NB4 (cell line): ENCODE measurements at regions not wholly inside any gene's neighbourhood (a gene's known extent, or its start where the extent isn't known, plus 50 kb on each side); places are given as distances from the start of the nearest gene placed in this dataset.

ENCODE experiments used
- DNase-seq: peaks from one replicate; pipeline ENCODE4 v3.0.0; 2010; ENCODE audit warnings: low read depth
- H3K4me3 ChIP-seq: one replicate; pipeline ENCODE4 v1.5.1; 2011; ENCODE audit warnings: mild to moderate bottlenecking, low read depth, low read length, moderate library complexity
- CTCF ChIP-seq: IDR thresholded peaks from one replicate; pipeline ENCODE4 v1.5.1; 2012; ENCODE audit warnings: low read depth, low read length
- MAX ChIP-seq: IDR thresholded peaks from 2 replicates; pipeline ENCODE4 v1.6.1; 2011; ENCODE audit warnings: low read depth, low read length
- MYC ChIP-seq: IDR thresholded peaks from 2 replicates; pipeline ENCODE4 v1.6.1; 2011; ENCODE audit warnings: low read depth, low read length
- POLR2A ChIP-seq: IDR thresholded peaks from 2 replicates; pipeline ENCODE4 v1.6.1; 2011; ENCODE audit warnings: mild to moderate bottlenecking; ENCODE audit not compliant: insufficient read length; ENCODE audit errors: extremely low read depth

GRCh38 chr4:135268369-135268768 lies 1066.8 kb upstream of the PABPC4L start:
- no peak for DNase-seq
- TF ChIP-seq CTCF (no peak), MAX (no peak), MYC (no peak), POLR2A (no peak)
- H3K4me3 ChIP-seq: no peak overlapping the region

- no peak for TF ChIP-seq MYC
- TF ChIP-seq POLR2A: no peak
- no peak for TF ChIP-seq CTCF
- no peak for TF ChIP-seq MAX
- no peak overlapping the region for H3K4me3 ChIP-seq
- DNase-seq: no peak
These were observed 1065.7 kb upstream of the PABPC4L start for GRCh38 chr4:135267148-135267865.

DNA sequence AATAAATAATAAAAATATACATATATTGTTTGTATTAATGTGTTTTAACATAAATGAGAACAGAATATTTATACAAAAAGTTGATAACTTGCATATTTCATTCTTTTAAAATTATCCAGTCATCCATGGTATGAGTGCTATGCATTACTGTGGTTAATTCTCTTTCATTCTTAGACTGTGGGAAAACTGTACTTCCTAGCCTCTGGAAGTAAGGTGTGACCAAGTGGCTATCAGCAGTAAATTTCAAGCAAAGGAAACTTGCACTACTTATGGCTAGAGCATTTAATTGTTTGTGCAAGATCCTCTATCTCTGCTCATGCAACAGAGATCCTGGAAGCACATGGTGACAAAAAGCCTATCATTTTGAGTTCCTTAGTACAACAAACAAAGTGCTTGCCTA lies 1054.5 kb upstream of the PABPC4L start:
- no peak overlapping the region for H3K4me3 ChIP-seq
- DNase-seq: no peak

GRCh38 chr4:135250040-135250439 lies 1048.5 kb upstream of the PABPC4L start:
- no peak overlapping the region for H3K4me3 ChIP-seq
- TF ChIP-seq MYC (no peak), POLR2A (no peak), MAX (no peak), CTCF (no peak)
- DNase-seq: no peak

More for the DNA sequence above, 1054.5 kb upstream of the PABPC4L start:
- no peak for TF ChIP-seq POLR2A
- TF ChIP-seq CTCF: no peak
- TF ChIP-seq MYC: no peak
- no peak for TF ChIP-seq MAX

GRCh38 chr4:135249024-135249423 lies 1047.4 kb upstream of the PABPC4L start:
- TF ChIP-seq MAX: no peak
- TF ChIP-seq POLR2A: no peak
- TF ChIP-seq MYC: no peak
- no peak for TF ChIP-seq CTCF
- no peak overlapping the region for H3K4me3 ChIP-seq
- no peak for DNase-seq

DNA sequence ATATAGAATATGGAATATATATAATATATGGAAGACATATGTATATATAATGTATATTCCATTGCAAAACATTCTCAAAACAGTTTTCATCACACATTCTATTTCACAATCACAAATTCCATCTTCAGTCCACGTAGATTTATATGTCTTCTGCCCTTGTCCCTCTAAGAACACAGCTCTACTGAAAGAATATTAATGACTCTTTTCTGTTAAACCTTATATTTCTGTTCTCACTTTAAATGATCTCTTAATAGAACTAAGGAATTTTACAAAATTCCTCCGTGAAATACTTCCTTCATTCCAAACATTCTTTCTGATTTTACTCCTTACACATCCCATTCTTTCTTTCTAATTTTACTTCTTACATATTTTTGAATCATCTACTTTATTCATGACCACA lies 1043.1 kb upstream of the PABPC4L start:
- no peak overlapping the region for H3K4me3 ChIP-seq
- DNase-seq: no peak
- TF ChIP-seq CTCF (no peak), POLR2A (no peak), MYC (no peak), MAX (no peak)
